GM21447 (cell line): ENCODE measurements at regions not wholly inside any gene's neighbourhood (a gene's known extent, or its start where the extent isn't known, plus 50 kb on each side); places are given as distances from the start of the nearest gene placed in this dataset.
"Not testable (repeated sequence)": the region's sequence is repeated elsewhere in the genome, so short reads cannot be mapped to it uniquely, and the experiment has no call there.

Source experiments
- ATAC-seq: cut with Tn5 transposase; IDR thresholded peaks from one replicate; pipeline ENCODE4 v1.9.1; 2021; ENCODE audit not compliant: unreplicated experiment

GRCh38 chr7:110187877-110188554 is 902.9 kb upstream of the LRRN3 start:
- ATAC-seq: no peak

- ATAC-seq: no peak
Measured at GRCh38 chr7:110204527-110204926, 886.4 kb upstream of the LRRN3 start.

- ATAC-seq: no peak
Measured at GRCh38 chr7:110205899-110206298, 885.0 kb upstream of the LRRN3 start.

- ATAC-seq: no peak
Measured at GRCh38 chr7:110209884-110210283, 881.0 kb upstream of the LRRN3 start.

GRCh38 chr7:110210941-110211608 is 879.9 kb upstream of the LRRN3 start:
- ATAC-seq: no peak

GRCh38 chr7:110224643-110225042 is 866.3 kb upstream of the LRRN3 start:
- no peak for ATAC-seq

GRCh38 chr7:110246118-110246517 is 844.8 kb upstream of the LRRN3 start:
- ATAC-seq: no peak

GRCh38 chr7:110253093-110253492 is 837.8 kb upstream of the LRRN3 start:
- no peak for ATAC-seq

- ATAC-seq: no peak
Measured at GRCh38 chr7:110257673-110258072, 833.3 kb upstream of the LRRN3 start.

GRCh38 chr7:110262251-110262650 is 828.7 kb upstream of the LRRN3 start:
- no peak for ATAC-seq

GRCh38 chr7:110264288-110264687 is 826.6 kb upstream of the LRRN3 start:
- no peak for ATAC-seq

- ATAC-seq: no peak
Measured at GRCh38 chr7:110281362-110281761, 809.6 kb upstream of the LRRN3 start.

GRCh38 chr7:110283056-110283455 is 807.9 kb upstream of the LRRN3 start:
- ATAC-seq: no peak

GRCh38 chr7:110291430-110291829 is 799.5 kb upstream of the LRRN3 start:
- no peak for ATAC-seq

- ATAC-seq: no peak
Measured at GRCh38 chr7:110296321-110296720, 794.6 kb upstream of the LRRN3 start.

- ATAC-seq: no peak
Measured at GRCh38 chr7:110307776-110308175, 783.2 kb upstream of the LRRN3 start.

GRCh38 chr7:110308791-110309190 is 782.1 kb upstream of the LRRN3 start:
- no peak for ATAC-seq

GRCh38 chr7:110309941-110310340 is 781.0 kb upstream of the LRRN3 start:
- ATAC-seq: no peak

GRCh38 chr7:110311556-110311955 is 779.4 kb upstream of the LRRN3 start:
- no peak for ATAC-seq

- ATAC-seq: no peak
Measured at GRCh38 chr7:110317541-110318265, 773.2 kb upstream of the LRRN3 start.

- ATAC-seq: not testable (repeated sequence)
Measured at GRCh38 chr7:110320285-110320684, 770.6 kb upstream of the LRRN3 start.

- no peak for ATAC-seq
Measured at GRCh38 chr7:110322796-110323195, 768.1 kb upstream of the LRRN3 start.
